ENCODE measurements at regions not wholly inside any gene's neighbourhood (a gene's known extent, or its start where the extent isn't known, plus 50 kb on each side); places are given as distances from the start of the nearest gene placed in this dataset.
A peak's percentile ranks its signal among the peaks of the same experiment; 100 is the strongest.

DNA sequence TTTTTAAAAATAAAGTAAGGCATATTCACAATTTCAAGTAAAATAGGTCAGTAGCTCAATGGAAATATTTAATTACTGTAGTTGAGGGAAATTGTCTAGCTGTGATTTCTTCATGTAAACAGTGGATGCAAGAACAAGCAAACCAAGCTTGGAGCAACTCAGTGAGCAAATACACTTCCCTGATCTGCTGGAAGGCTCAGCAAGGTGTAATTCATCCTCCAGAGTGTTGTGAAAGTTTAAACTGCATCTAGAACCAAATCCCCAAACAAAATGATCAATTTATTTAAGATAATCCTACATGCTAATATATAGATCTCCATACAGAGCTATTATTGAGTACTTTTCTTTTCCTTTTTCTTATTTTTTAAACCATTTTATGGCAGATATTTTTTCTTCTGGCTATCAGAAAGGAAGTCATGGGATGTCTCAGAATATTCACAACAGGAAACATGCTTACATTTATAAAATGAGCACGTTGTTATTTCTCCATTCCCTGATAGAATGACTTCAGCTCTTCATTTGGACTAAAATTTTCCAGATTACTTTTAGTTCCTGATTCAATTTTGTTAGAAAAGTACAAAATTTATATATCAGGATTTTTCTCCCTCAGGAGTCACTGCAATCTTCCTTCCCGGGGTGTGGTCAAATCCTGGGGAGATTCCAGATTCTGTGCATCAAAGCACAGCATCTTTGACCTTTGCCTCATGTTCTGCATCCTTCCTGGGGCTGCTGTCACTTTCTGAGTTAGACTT lies 219.2 kb upstream of the ELL2 start:
- no peak for ATAC-seq
- Histone ChIP-seq H3K27ac (no peak overlapping the region), H3K9me3 (no peaks in the 10 kb centered on the region), H3K36me3 (no peaks in the 10 kb centered on the region), H3K4me1 (peaks cover 5% of the 10 kb centered on the region), H3K27me3 (no peaks in the 10 kb centered on the region), H3K4me3 (no peak overlapping the region)
- TF ChIP-seq CTCF (IDR thresholded peaks at IDR 0.05), result no peak
- DNase-seq, result no peak
- intact Hi-C loops (cut with DNase I), result no loop called here

DNA sequence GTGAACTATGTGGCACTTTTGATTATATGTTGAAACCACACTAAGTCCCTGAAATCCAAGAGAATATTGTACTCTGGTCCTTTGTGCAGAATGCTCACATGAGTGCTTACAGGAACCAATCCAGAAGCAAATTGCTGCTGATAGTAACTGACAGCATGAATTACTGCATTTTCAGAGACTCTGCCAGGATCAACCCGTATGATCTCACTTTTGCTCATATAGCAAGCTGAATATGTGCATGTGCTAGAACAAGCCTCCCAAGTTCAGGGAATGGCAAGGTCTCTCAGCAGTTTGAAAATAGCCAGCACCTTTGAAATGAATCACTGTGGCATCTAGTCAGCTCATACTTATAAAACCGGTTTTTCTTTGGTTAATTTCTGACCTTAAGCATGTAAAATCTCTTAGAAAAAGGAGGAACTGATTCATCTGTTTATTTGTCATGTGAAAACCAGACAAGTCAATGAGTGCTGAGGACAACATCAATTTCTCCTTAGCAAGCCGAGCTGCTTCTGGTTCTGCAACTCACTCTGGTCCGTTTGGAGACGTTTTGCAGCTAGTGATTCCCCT lies 215.7 kb upstream of the ELL2 start:
- ATAC-seq (peak; percentile 51), DNase-seq (no peak)
- no peak for TF ChIP-seq CTCF (IDR thresholded peaks at IDR 0.05)
- no peaks in the 10 kb centered on the region for H3K9me3 ChIP-seq
- no peaks in the 10 kb centered on the region for H3K36me3 ChIP-seq
- peaks cover 5% of the 10 kb centered on the region for H3K4me1 ChIP-seq
- H3K27me3 ChIP-seq, result no peaks in the 10 kb centered on the region
- H3K4me3 ChIP-seq, result no peak overlapping the region
- H3K27ac ChIP-seq, result no peak overlapping the region
- intact Hi-C loops (cut with DNase I), result no loop called here

DNA sequence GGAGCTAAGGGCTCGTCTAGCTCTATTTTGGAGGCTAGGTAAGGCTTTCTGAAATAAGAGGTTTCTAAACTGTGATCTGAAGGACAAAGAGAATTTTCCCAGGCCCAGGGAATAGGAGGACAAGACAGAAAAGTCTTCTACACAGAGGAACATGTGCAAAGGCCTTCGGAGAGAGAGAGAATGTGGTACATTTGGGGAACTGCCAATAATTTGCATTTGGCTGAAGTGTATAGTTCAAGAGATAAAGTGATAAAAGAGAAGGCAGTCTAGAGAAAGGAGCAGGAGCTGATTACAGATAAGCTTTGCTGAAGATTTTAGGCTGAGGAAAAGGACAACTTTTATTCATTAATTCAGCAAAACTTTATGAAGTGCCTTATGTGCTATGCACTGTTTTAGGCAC lies 214.4 kb upstream of the ELL2 start:
- no peaks in the 10 kb centered on the region for H3K9me3 ChIP-seq
- intact Hi-C loops (cut with DNase I), result no loop called here
- H3K36me3 ChIP-seq, result no peaks in the 10 kb centered on the region
- ATAC-seq (no peak), DNase-seq (no peak)
- H3K4me1 ChIP-seq, result peaks cover 5% of the 10 kb centered on the region
- no peak for TF ChIP-seq CTCF (IDR thresholded peaks at IDR 0.05)
- no peak overlapping the region for H3K4me3 ChIP-seq
- no peak overlapping the region for H3K27ac ChIP-seq
- H3K27me3 ChIP-seq, result no peaks in the 10 kb centered on the region

DNA sequence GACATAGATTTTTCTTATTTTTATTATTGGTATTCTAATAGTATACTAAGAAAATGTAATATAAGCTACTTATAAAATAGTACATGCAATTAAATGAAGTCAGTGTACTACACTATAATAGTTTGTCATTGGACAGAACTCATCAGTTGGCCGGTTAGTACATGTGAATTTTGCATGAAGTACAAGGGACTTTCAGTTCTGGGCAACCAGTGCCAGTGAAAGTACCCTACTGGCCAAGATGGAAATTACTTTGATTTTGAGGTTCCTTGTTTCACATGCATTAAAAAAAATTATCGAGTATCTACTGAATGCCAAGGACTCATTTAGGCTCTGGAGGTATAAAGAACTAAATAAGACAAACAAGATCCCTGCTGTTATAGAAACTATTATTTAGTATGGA lies 213.4 kb upstream of the ELL2 start:
- Histone ChIP-seq H3K4me3 (no peak overlapping the region), H3K27me3 (no peaks in the 10 kb centered on the region), H3K36me3 (no peaks in the 10 kb centered on the region), H3K9me3 (no peaks in the 10 kb centered on the region), H3K27ac (no peak overlapping the region), H3K4me1 (peaks cover 5% of the 10 kb centered on the region)
- TF ChIP-seq CTCF (IDR thresholded peaks at IDR 0.05), result peak; percentile 21
- ATAC-seq (peak; percentile 24), DNase-seq (no peak)
- intact Hi-C loops (cut with DNase I), result no loop called here

DNA sequence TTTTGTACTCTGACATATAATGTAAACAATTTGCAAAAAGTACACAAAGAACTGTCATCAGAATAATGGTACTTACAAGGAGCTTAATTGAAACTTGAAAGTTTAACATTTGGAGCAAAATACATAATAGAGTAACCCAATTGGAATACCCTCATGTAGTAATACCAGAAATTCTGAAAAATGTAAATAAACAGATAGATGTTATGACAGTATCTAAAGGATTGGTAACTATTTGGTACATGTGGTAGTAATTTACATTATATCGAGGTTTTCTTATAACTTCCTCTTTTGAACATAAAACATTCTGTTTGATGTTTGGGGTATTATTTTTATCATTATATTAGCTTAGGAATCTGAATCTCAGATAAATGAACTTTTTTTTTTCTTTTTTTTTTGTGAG lies 211.7 kb upstream of the ELL2 start:
- no peaks in the 10 kb centered on the region for H3K36me3 ChIP-seq
- intact Hi-C loops (cut with DNase I), result no loop called here
- no peak overlapping the region for H3K27ac ChIP-seq
- DNase-seq (no peak), ATAC-seq (no peak)
- H3K4me3 ChIP-seq, result no peak overlapping the region
- TF ChIP-seq CTCF (IDR thresholded peaks at IDR 0.05), result no peak
- H3K27me3 ChIP-seq, result no peaks in the 10 kb centered on the region
- H3K9me3 ChIP-seq, result no peaks in the 10 kb centered on the region
- peaks cover 5% of the 10 kb centered on the region for H3K4me1 ChIP-seq

All from upper lobe of right lung (tissue), 1 donor.